Activated CD8-positive, alpha-beta T cell treated with anti-CD3 and anti-CD28 coated beads for 36 hours (primary cell): ENCODE measurements at regions not wholly inside any gene's neighbourhood (a gene's known extent, or its start where the extent isn't known, plus 50 kb on each side); places are given as distances from the start of the nearest gene placed in this dataset.
A peak's percentile ranks its signal among the peaks of the same experiment; 100 is the strongest.

Experiments
- ATAC-seq: fragments of 200-7000 bp; cut with Tn5 transposase; one replicate; pipeline ENCODE4 v1.10.0; 2021; ENCODE audit warnings: mild to moderate bottlenecking, moderate library complexity
- CTCF ChIA-PET: fragments of 350-600 bp; sonication (Branson Sonifier 250); formaldehyde crosslinking; loops from one replicate; lab custom pipeline; 2021; ENCODE audit warnings: antibody characterized with exemption; lab: Charles Lee
- POLR2A ChIA-PET: fragments of 350-600 bp; sonication (Branson Sonifier 250); formaldehyde crosslinking; loops from one replicate; lab custom pipeline; 2021; ENCODE audit warnings: antibody characterized with exemption; lab: Charles Lee
- DNase-seq: peaks from one replicate; pipeline ENCODE4 v3.0.0-alpha.2; 2020
- H3K27ac Mint-ChIP-seq: one replicate; pipeline ENCODE4 v1.8.0; 2021; ENCODE audit warnings: mild to moderate bottlenecking, mixed read lengths
- H3K27me3 Mint-ChIP-seq: one replicate; pipeline ENCODE4 v1.8.0; 2021; ENCODE audit warnings: mixed read lengths
- H3K36me3 Mint-ChIP-seq: one replicate; pipeline ENCODE4 v1.8.0; 2021; ENCODE audit warnings: low read depth, mixed read lengths
- H3K4me1 Mint-ChIP-seq: one replicate; pipeline ENCODE4 v1.8.0; 2021; ENCODE audit warnings: low read depth, mixed read lengths
- H3K4me3 Mint-ChIP-seq: one replicate; pipeline ENCODE4 v1.8.0; 2021; ENCODE audit warnings: mild to moderate bottlenecking, moderate library complexity, mixed read lengths
- H3K9me3 Mint-ChIP-seq: one replicate; pipeline ENCODE4 v1.8.0; 2021; ENCODE audit warnings: mixed read lengths
- intact Hi-C: fragments of 100-400 bp; cut with micrococcal nuclease; formaldehyde crosslinking; loops from one replicate; pipeline ENCODE4 v1.10.0; 2022
- TF ChIP-seq, protein P1 (sequence below): fragments of 200-600 bp; IDR thresholded peaks from one replicate; pipeline ENCODE4 v1.8.0; 2022; ENCODE audit warnings: antibody characterized with exemption, mild to moderate bottlenecking

DNA sequence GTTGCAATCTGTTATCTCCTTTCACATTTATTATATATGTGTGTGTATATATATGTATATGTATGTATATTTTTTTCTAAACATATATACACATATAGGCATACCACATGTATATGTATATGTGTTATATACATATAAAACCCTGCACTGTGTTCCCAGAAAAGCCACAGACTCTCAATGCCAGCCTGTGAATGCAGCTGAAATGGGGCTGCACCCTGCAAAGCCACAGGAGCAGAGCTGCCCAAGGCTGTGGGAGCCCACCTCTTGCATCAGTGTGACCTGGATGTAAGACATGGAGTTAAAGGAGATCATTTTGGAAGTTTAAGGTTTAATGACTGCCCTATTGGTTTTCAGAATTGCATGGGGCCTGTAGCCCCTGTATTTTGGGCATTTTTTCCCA, 762.3 kb upstream of the ARPP21 start:
- Mint-ChIP-seq H3K9me3 (peaks cover 1% of the 10 kb centered on the region), H3K27ac (no peak overlapping the region), H3K36me3 (no peaks in the 10 kb centered on the region), H3K4me3 (no peak overlapping the region), H3K4me1 (no peaks in the 10 kb centered on the region), H3K27me3 (peaks cover 2% of the 10 kb centered on the region)
- DNase-seq (no peak), ATAC-seq (no peak)
- intact Hi-C loops: no loop called here
- ChIA-PET CTCF (no interaction called here), POLR2A (no interaction called here)
- TF ChIP-seq, protein P1, sequence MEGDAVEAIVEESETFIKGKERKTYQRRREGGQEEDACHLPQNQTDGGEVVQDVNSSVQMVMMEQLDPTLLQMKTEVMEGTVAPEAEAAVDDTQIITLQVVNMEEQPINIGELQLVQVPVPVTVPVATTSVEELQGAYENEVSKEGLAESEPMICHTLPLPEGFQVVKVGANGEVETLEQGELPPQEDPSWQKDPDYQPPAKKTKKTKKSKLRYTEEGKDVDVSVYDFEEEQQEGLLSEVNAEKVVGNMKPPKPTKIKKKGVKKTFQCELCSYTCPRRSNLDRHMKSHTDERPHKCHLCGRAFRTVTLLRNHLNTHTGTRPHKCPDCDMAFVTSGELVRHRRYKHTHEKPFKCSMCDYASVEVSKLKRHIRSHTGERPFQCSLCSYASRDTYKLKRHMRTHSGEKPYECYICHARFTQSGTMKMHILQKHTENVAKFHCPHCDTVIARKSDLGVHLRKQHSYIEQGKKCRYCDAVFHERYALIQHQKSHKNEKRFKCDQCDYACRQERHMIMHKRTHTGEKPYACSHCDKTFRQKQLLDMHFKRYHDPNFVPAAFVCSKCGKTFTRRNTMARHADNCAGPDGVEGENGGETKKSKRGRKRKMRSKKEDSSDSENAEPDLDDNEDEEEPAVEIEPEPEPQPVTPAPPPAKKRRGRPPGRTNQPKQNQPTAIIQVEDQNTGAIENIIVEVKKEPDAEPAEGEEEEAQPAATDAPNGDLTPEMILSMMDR: no peak

DNA sequence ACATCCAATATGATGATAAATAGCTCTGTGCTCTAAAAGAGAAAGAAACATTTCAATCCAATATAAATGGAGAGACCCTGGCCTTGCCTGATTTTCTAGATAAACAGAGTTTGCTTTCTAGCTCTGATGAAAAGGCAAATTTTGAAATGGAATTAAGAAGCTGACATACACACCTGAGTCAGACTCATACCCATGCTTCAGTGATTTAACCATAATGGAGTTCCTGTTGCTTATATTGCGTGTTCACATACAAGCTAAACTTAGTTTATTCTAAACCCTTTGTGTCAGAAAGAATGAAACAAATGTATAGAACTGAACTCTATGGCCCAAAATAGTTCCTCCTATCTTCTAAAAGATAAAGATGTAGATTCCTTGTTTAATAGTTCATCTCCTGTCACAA, 760.8 kb upstream of the ARPP21 start:
- intact Hi-C loops: no loop called here
- H3K27me3 Mint-ChIP-seq: peaks cover 2% of the 10 kb centered on the region
- peaks cover 1% of the 10 kb centered on the region for H3K9me3 Mint-ChIP-seq
- H3K4me3 Mint-ChIP-seq: no peak overlapping the region
- POLR2A ChIA-PET: no interaction called here
- DNase-seq (no peak), ATAC-seq (no peak)
- H3K27ac Mint-ChIP-seq: no peak overlapping the region
- no peaks in the 10 kb centered on the region for H3K4me1 Mint-ChIP-seq
- CTCF ChIA-PET: interaction anchor here (0.9 to 1.0 kb wide), 2 partner anchors 10 to 26 kb away, joined by 3 to 4 read pairs; no protein-coding TSS in a partner anchor
- TF ChIP-seq, protein P1: no peak
- H3K36me3 Mint-ChIP-seq: no peaks in the 10 kb centered on the region

DNA sequence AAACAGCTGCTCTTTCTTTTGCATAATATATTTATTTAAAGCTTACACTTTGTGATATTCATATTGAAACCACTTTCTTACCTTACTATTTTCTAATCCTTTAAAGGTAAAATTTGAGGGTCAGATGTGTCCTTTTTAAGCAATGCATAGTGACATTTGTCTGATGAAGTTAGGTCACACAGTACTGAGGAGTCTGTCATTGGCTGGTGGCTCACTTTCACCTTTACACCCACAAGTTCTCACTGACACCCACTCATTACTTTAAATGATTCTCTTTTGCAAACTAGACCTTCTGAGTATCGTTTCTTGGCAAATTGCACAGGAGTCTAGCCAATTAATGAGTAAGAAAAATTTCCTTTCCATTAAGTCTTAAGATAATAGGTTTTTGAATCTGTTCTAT, 758.3 kb upstream of the ARPP21 start:
- ChIA-PET CTCF (no interaction called here), POLR2A (no interaction called here)
- Mint-ChIP-seq H3K36me3 (no peaks in the 10 kb centered on the region), H3K4me3 (no peak overlapping the region), H3K27ac (no peak overlapping the region), H3K9me3 (peaks cover 1% of the 10 kb centered on the region), H3K27me3 (no peaks in the 10 kb centered on the region), H3K4me1 (no peaks in the 10 kb centered on the region)
- TF ChIP-seq, protein P1: no peak
- ATAC-seq (peak; percentile 30), DNase-seq (no peak)
- intact Hi-C loops: no loop called here

DNA sequence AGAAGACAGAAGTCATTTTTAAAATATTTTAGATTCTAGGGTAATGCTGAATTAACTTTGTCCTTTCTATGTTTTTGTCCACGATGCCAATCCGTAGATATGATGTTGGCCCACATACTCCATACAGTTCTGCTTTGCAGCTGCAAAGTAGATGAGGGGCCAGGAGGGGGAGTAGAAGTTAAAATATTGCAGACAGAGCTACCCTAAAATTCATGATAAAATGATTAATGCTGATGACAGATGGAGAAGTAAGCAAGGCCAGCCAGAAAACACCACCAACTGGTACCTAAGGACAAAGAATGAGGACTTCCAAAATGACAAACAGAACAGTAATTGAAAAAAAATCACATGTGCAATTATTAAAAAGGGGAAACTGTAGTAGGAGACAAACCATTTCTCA, 756.6 kb upstream of the ARPP21 start:
- ChIA-PET CTCF (no interaction called here), POLR2A (no interaction called here)
- DNase-seq (no peak), ATAC-seq (no peak)
- TF ChIP-seq, protein P1: no peak
- no peak overlapping the region for H3K4me3 Mint-ChIP-seq
- intact Hi-C loops: no loop called here
- H3K27me3 Mint-ChIP-seq: no peaks in the 10 kb centered on the region
- H3K27ac Mint-ChIP-seq: no peak overlapping the region
- peaks cover 1% of the 10 kb centered on the region for H3K9me3 Mint-ChIP-seq
- H3K36me3 Mint-ChIP-seq: no peaks in the 10 kb centered on the region
- H3K4me1 Mint-ChIP-seq: no peaks in the 10 kb centered on the region

DNA sequence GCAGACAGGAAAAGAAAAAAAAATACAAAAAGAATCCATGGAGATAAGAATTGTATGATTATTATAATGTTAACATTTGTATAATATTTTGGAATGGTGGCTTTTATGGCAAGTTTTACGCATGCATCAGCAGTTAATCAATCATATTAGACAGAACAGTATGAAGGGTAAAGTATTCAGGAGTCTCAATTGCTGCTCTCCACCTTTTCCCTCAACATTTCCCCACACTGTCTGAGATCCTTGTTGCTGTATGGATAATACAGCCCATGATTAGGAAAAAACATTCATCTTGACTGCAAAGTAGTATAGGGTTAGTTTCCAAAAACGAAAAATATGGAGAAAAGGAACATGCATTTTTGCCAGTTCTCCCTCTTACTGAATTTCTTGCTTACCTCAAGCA, 755.3 kb upstream of the ARPP21 start:
- no peaks in the 10 kb centered on the region for H3K36me3 Mint-ChIP-seq
- no peaks in the 10 kb centered on the region for H3K4me1 Mint-ChIP-seq
- no peak for DNase-seq
- intact Hi-C loops: no loop called here
- H3K27me3 Mint-ChIP-seq: no peaks in the 10 kb centered on the region
- no peak overlapping the region for H3K27ac Mint-ChIP-seq
- TF ChIP-seq, protein P1: no peak
- ChIA-PET POLR2A (no interaction called here), CTCF (no interaction called here)
- no peak overlapping the region for H3K4me3 Mint-ChIP-seq
- peaks cover 1% of the 10 kb centered on the region for H3K9me3 Mint-ChIP-seq
- no peak for ATAC-seq
